HG03571 (cell line): ENCODE measurements at regions not wholly inside any gene's neighbourhood (a gene's known extent, or its start where the extent isn't known, plus 50 kb on each side); places are given as distances from the start of the nearest gene placed in this dataset.
"Not testable (repeated sequence)": the region's sequence is repeated elsewhere in the genome, so short reads cannot be mapped to it uniquely, and the experiment has no call there.

Experiments
- ATAC-seq: cut with Tn5 transposase; IDR thresholded peaks from one replicate; pipeline ENCODE4 v1.9.1; 2021; ENCODE audit not compliant: unreplicated experiment

DNA sequence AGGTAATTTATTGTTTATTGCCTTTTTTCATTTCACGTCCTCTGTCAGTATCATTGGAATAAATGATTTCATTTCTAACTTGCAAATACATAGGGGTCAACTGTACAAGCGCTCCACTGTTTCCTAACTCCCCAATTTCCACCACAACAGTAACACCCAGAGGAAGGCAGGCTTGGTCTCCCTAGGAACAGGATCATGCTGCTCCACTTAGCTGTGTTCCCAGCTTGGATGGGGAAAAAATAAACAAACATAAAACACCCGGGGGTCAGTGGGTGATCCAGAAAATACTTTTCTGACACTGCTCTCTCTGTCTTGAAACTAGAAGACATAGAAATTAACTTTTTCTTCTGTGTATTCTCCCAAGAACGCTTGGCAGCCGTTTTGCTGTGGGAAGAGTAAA lies 772.5 kb downstream of the TRIML1 start:
- ATAC-seq = no peak

DNA sequence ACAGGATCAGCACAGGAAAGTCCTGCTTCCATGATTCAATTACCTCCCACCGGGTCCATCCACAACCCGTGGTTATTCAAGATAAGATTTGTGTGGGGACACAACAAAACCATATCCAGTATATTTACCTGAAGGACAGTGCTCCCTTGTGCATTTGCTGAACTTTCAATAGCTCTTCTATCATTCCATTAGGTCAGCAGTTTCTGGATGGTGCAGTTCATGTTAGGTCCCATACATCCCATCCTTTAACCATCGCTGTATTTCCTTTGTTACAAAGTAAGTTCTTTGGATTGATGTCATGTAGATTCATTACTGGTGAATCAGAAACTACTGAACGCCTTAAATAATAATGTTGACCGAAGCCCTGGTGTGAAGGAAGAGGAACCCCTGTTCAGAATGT lies 775.9 kb downstream of the TRIML1 start:
- no peak for ATAC-seq

- ATAC-seq = no peak
These were observed 779.5 kb downstream of the TRIML1 start for GRCh38 chr4:188918787-188919186.

DNA sequence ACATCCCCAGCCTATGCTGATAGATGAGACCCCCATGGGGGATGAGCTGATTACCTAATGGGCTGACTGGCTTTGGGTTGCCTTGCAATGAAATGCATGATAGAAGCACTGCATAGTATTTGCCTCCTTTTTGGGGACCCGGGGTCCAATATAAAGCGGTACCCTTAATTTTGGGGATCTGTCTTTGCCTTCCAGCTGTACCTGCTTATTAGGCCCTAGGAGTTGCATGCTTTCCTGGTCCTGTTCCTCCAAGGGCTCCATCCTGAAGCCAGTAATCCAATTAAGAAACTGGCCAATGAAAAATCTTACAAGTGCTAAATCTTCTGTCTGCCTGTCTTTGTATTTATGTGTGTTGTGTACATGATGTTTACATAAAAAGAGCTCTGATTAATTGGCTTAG lies 791.6 kb downstream of the TRIML1 start:
- no peak for ATAC-seq

DNA sequence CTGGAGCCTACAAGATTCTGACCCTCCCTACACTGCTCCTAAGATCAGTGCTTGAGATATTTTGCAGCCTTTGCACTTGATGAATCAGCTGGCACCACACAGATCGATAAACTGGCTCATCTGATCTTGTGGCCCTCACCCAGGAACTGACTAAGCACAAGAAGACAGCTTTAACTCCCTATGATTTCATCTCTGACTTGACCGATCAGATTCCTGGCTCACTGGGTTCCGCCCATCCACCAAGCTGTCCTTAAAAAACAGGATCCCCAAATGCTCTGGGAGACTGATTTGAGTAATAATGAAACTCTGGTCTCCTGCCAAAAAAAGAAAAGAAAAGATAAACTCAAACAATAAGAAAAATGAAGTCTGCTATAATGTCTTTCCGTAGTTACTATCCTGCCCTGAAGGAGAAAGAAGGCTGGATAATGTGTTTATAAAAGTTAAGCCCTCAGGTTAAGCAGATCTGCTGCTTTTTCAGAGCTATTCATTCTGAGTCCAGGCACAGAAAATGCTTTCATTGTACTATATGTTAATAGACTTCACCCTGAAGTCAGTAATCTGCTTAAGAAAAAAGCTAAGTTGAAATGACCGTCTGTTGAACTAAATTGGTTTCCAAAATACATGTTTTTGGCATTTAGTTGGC lies 795.2 kb downstream of the TRIML1 start:
- ATAC-seq = no peak

DNA sequence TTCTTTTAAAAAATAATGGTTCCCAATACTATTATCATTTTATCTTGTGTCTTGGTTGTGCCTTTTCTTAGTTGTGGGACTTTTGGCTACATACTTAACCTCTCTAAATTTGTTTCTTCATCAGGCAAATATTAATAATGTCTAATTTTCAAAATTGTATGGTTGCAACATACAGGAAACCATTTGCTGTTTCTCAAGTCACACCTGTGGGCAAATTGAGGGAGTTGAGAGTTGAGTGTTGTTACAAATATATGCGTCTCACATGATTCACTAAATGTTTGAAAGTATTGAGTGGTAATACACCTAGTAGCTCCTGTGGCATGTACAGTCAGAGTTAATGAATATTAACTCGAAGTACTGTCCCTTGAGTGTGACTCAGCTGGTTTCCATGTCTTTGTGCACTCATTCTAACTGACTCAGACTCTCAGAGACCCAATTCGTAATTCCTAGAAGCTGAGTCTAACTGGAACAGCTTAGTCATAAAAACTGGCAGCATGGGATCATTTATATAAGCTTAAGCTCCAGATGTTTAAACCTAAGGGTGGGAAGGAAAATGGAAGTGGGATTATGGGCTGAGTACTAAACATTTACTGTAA lies 802.4 kb downstream of the TRIML1 start:
- no peak for ATAC-seq

DNA sequence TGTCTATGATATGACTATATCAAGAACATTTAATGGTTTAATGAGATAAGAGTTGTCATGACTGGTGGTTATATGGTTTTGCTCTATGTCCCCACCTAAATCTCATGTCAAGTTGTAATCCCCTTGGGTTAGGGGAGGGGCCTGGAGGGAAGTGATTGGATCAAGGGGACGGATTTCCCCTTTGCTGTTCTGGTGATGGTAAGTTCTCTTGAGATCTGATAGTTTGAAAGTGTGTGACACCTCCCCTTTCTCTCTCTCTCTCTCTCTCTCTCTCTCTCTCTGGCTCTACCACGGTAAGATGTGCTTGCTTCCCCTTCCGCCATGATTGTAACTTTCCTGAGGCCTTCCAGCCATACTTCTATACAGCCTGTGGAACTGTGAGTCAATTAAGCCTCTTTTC lies 803.4 kb downstream of the TRIML1 start:
- no peak for ATAC-seq

DNA sequence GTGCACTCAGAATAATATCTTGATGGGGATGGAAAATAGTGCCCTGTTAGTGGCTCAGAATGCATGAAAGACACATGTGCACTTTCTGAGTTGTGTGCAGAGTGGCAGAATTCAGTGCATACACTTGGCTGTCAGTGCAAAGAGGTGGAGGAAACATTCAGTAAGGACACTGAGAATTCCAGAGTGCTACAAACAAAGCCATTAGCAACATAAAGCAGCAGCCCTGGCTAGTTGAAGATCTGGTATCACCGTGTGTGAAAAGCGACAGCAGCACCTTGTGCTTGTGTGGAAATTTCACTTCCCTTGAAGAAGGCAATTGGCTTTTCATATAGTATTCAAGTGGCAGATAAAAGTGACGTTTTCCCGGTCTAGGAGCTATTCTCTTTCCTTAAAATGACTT lies 810.4 kb downstream of the TRIML1 start:
- ATAC-seq = no peak

- ATAC-seq = no peak
These were observed 815.8 kb downstream of the TRIML1 start for GRCh38 chr4:188955066-188955465.

DNA sequence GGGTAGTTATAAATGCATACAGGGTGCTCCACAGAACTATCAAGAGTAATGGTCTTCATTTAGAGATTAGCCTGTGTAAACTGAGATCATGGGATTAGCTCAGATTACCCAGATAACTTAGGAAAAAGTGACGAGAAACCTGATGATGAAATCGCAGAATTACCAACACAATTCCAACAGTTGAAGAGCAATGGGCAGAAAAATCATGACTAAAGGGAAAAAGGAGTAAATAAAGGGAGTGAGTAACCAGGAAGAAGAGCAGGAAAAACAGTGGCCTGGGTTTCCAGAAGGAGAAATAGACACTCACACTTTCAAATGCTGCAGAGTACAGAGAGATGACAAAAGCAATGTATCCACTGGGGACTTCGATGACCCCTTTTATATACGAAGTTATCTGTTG lies 817.3 kb downstream of the TRIML1 start:
- no peak for ATAC-seq

GRCh38 chr4:188958346-188958745 lies 819.1 kb downstream of the TRIML1 start:
- ATAC-seq = no peak

DNA sequence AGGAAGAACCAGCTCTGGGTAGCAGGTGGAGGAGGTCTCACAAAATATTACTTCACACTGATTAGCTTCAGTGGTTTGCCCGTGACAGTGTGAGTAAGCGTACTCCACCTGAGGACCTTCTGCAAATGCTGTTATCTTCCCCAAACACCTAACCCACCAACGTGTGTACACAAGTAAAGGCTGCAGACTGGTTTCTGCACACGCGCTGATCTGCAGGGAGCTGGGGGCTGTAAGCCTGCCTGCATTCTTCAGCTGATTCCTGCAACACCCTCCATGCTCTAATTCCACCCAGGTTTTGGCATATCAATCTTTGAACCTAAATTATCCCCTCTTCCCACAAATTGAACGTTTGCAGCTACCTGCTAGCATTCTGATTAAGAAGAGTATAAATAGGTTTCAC lies 820.2 kb downstream of the TRIML1 start:
- ATAC-seq = no peak

DNA sequence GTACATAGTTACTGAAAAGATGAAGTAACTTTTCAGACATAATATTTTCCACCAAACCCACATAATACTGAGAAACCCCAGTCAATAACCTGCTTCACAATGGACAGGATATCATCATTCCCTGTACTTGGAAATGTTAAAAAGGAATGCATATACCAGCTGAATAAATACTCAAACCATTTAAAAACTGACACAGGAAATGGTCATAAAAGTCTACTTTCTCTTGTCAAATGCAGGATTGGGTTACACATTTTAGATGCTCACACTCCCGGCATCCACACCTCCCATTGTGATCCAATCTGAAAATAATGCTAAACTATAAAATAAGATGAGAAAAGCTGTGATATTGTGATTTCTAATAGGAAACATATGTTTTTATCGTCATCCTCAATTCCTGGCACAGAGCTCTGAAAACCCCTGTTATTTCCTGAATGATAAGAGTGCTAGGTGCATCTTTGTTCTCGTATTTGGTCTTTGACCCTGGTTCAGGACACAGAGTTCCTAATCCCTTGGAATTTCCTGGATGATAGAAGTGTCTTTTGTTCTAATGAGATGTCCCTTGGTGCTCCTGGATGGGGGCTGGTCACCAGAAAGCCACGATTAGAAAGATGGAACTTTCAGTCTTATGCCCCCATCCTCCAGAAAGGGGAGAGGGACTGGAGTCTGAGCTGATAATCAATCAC lies 821.3 kb downstream of the TRIML1 start:
- no peak for ATAC-seq

GRCh38 chr4:188971125-188971524 lies 831.9 kb downstream of the TRIML1 start:
- no peak for ATAC-seq

DNA sequence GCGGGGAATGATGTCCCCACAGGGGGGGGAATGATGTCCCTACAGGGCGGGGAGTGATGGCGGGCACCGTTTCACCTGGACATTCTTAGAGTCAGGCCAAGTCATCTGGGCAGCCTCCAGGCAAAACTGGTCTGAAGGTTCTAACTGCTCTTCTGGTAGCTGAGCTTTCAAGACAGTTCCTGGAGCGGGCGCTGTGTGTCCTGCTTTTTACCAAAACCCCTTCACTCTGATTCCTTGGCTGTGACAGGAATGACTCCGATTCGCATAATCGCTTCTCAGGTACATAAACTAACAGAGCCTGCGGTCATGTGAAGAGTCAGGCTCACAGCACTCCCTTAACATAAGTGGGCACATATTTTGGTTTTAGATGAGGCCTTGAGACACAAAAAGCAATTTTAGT lies 836.0 kb downstream of the TRIML1 start:
- no peak for ATAC-seq

- no peak for ATAC-seq
These were observed 837.4 kb downstream of the TRIML1 start for GRCh38 chr4:188976644-188977115.

- ATAC-seq = not testable (repeated sequence)
These were observed 838.0 kb downstream of the TRIML1 start for GRCh38 chr4:188977232-188977631.

GRCh38 chr4:188984518-188984917 lies 845.3 kb downstream of the TRIML1 start:
- ATAC-seq = no peak

GRCh38 chr4:188986271-188986689 lies 847.0 kb downstream of the TRIML1 start:
- ATAC-seq = no peak

- no peak for ATAC-seq
These were observed 847.8 kb downstream of the TRIML1 start for GRCh38 chr4:188987011-188987410.

DNA sequence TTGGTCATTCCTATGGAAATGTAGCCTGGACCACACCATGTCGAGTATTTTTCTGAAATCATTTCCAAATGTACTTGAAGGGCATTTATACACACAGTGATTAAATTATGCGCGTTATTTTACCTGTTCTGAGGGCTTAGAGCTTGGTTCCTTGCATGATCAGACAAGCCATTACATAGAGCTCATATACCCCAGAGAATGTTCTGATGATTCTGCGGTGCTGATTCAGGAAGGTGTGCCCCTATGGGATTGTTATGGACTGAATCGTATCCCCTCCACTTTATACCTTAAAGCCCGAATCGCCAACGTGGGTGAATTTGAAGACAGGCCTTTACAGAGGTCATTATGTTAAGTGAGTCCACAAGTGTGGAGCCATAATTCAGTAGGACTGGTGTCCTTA lies 848.9 kb downstream of the TRIML1 start:
- no peak for ATAC-seq

DNA sequence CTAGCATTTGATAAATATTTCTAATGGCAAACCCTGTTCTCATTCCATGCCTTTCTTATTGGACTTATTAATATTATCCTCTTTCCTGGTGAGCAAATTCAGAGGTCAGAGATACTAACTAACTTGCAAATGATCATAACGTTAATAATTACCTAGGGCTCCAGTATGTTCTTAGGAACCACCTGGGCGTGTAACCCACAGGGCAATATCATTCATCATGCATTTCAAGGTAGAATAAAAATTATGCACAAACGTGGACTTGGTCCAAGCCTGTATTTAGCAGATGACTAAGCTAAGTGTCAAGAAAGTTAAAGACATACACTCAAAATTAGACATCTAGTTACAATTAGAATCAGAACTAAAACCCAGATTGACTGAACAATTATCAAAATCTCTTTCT lies 850.1 kb downstream of the TRIML1 start:
- ATAC-seq = no peak
